Stomach (tissue), 4 donors: ENCODE measurements at regions not wholly inside any gene's neighbourhood (a gene's known extent, or its start where the extent isn't known, plus 50 kb on each side); places are given as distances from the start of the nearest gene placed in this dataset.

Experiments used
- CTCF ChIP-seq, 7 experiments: fragments of 450-650 bp in 4 of 7; fragments of 200-600 bp in 3 of 7; sonication (generic) in 3 of 7; IDR thresholded peaks; one replicate each; pipeline ENCODE4 v1.5.1; 2016 to 2019; ENCODE audit warnings: antibody characterized with exemption in 7 of 7, control low read depth in 2 of 7, mild to moderate bottlenecking in 1 of 7
- POLR2AphosphoS5 ChIP-seq, 3 donors: sonication (generic); formaldehyde crosslinking; IDR thresholded peaks; one replicate each; pipeline ENCODE4 v1.6.1; 2016; ENCODE audit warnings: antibody characterized with exemption in 3 of 3

GRCh38 chr12:114213055-114213581, 192.8 kb downstream of the TBX5 start:
- TF ChIP-seq CTCF (IDR thresholded peaks at IDR 0.05) (no peak), POLR2AphosphoS5 (IDR thresholded peaks at IDR 0.05) (no peak)
